Effector memory CD4-positive, alpha-beta T cell (primary cell): ENCODE measurements at regions not wholly inside any gene's neighbourhood (a gene's known extent, or its start where the extent isn't known, plus 50 kb on each side); places are given as distances from the start of the nearest gene placed in this dataset.
"Not testable (repeated sequence)": the region's sequence is repeated elsewhere in the genome, so short reads cannot be mapped to it uniquely, and the experiment has no call there.

Experiments used
- DNase-seq, 3 donors: peaks; one replicate each; pipeline ENCODE4 v3.0.0-alpha.2; 2020
- H3K27ac ChIP-seq: 2 replicates; pipeline ENCODE4 v1.7.0; 2013; ENCODE audit warnings: mild to moderate bottlenecking, low read length, moderate library complexity; ENCODE audit not compliant: insufficient read depth, poor library complexity, severe bottlenecking
- H3K27me3 ChIP-seq: replicated peaks from 2 replicates; pipeline ENCODE4 v1.7.0; 2013; ENCODE audit warnings: mild to moderate bottlenecking, low read length; ENCODE audit not compliant: insufficient read depth, control insufficient read depth, poor library complexity, severe bottlenecking
- H3K36me3 ChIP-seq: 2 replicates; pipeline ENCODE4 v1.7.0; 2013; ENCODE audit warnings: mild to moderate bottlenecking, low read length, moderate library complexity; ENCODE audit not compliant: control insufficient read depth, insufficient read depth
- H3K4me1 ChIP-seq: 2 replicates; pipeline ENCODE4 v1.7.0; 2013; ENCODE audit warnings: low read length, mild to moderate bottlenecking; ENCODE audit not compliant: control insufficient read depth, insufficient read depth, poor library complexity, severe bottlenecking
- H3K4me3 ChIP-seq: 2 replicates; pipeline ENCODE4 v1.7.0; 2013; ENCODE audit warnings: low read length, low read depth, mild to moderate bottlenecking; ENCODE audit not compliant: insufficient read depth, poor library complexity, severe bottlenecking
- H3K9me3 ChIP-seq: 2 replicates; pipeline ENCODE4 v1.7.0; 2013; ENCODE audit warnings: mild to moderate bottlenecking, low read length, moderate library complexity; ENCODE audit not compliant: control insufficient read depth

GRCh38 chrX:42176789-42177188 is 253.4 kb upstream of the CASK start:
- Histone ChIP-seq H3K36me3 (no peaks in the 10 kb centered on the region), H3K27me3 (no peaks in the 10 kb centered on the region), H3K9me3 (no peaks in the 10 kb centered on the region), H3K27ac (no peak overlapping the region), H3K4me1 (no peaks in the 10 kb centered on the region), H3K4me3 (no peak overlapping the region)
- no peak for DNase-seq

GRCh38 chrX:42175843-42176242 is 252.5 kb upstream of the CASK start:
- H3K27ac ChIP-seq, result no peak overlapping the region
- H3K4me3 ChIP-seq, result no peak overlapping the region
- no peak for DNase-seq
- no peaks in the 10 kb centered on the region for H3K27me3 ChIP-seq
- H3K4me1 ChIP-seq, result no peaks in the 10 kb centered on the region
- no peaks in the 10 kb centered on the region for H3K9me3 ChIP-seq
- H3K36me3 ChIP-seq, result no peaks in the 10 kb centered on the region

GRCh38 chrX:42157923-42158322 is 234.6 kb upstream of the CASK start:
- H3K36me3 ChIP-seq, H3K27ac ChIP-seq, H3K9me3 ChIP-seq, DNase-seq, H3K4me1 ChIP-seq, H3K4me3 ChIP-seq, H3K27me3 ChIP-seq: not testable (repeated sequence)

GRCh38 chrX:42151808-42152207 is 228.5 kb upstream of the CASK start:
- Histone ChIP-seq H3K27ac (no peak overlapping the region), H3K4me1 (no peaks in the 10 kb centered on the region), H3K4me3 (no peak overlapping the region), H3K27me3 (no peaks in the 10 kb centered on the region), H3K9me3 (no peaks in the 10 kb centered on the region), H3K36me3 (no peaks in the 10 kb centered on the region)
- DNase-seq, result no peak

- no peaks in the 10 kb centered on the region for H3K9me3 ChIP-seq
- H3K27me3 ChIP-seq, result no peaks in the 10 kb centered on the region
- H3K36me3 ChIP-seq, result no peaks in the 10 kb centered on the region
- H3K4me1 ChIP-seq, result no peaks in the 10 kb centered on the region
- H3K27ac ChIP-seq, result no peak overlapping the region
- no peak for DNase-seq
- no peak overlapping the region for H3K4me3 ChIP-seq
Observed at GRCh38 chrX:42149765-42150164, 226.4 kb upstream of the CASK start.

- no peaks in the 10 kb centered on the region for H3K4me1 ChIP-seq
- no peak overlapping the region for H3K27ac ChIP-seq
- DNase-seq, result no peak
- no peak overlapping the region for H3K4me3 ChIP-seq
- H3K27me3 ChIP-seq, result no peaks in the 10 kb centered on the region
- no peaks in the 10 kb centered on the region for H3K9me3 ChIP-seq
- H3K36me3 ChIP-seq, result no peaks in the 10 kb centered on the region
Observed at GRCh38 chrX:42149281-42149680, 225.9 kb upstream of the CASK start.

GRCh38 chrX:42143866-42144592 is 220.7 kb upstream of the CASK start:
- H3K27ac ChIP-seq, result no peak overlapping the region

GRCh38 chrX:42140320-42140719 is 217.0 kb upstream of the CASK start:
- Histone ChIP-seq H3K27ac (no peak overlapping the region), H3K9me3 (no peaks in the 10 kb centered on the region), H3K27me3 (no peaks in the 10 kb centered on the region), H3K4me1 (no peaks in the 10 kb centered on the region), H3K4me3 (no peak overlapping the region), H3K36me3 (no peaks in the 10 kb centered on the region)
- DNase-seq, result no peak

More at GRCh38 chrX:42143866-42144592, 220.7 kb upstream of the CASK start:
- no peaks in the 10 kb centered on the region for H3K27me3 ChIP-seq
- H3K4me1 ChIP-seq, result no peaks in the 10 kb centered on the region
- DNase-seq, result no peak
- no peak overlapping the region for H3K4me3 ChIP-seq
- H3K36me3 ChIP-seq, result no peaks in the 10 kb centered on the region
- H3K9me3 ChIP-seq, result no peaks in the 10 kb centered on the region

GRCh38 chrX:42135583-42136228 is 212.4 kb upstream of the CASK start:
- no peaks in the 10 kb centered on the region for H3K36me3 ChIP-seq
- DNase-seq, result no peak

GRCh38 chrX:42131856-42132255 is 208.5 kb upstream of the CASK start:
- H3K36me3 ChIP-seq, result no peaks in the 10 kb centered on the region
- no peaks in the 10 kb centered on the region for H3K9me3 ChIP-seq
- H3K27me3 ChIP-seq, result no peaks in the 10 kb centered on the region
- H3K27ac ChIP-seq, result no peak overlapping the region
- H3K4me3 ChIP-seq, result no peak overlapping the region
- no peak for DNase-seq
- H3K4me1 ChIP-seq, result peaks cover 5% of the 10 kb centered on the region

More at GRCh38 chrX:42135583-42136228, 212.4 kb upstream of the CASK start:
- H3K27me3 ChIP-seq, result no peaks in the 10 kb centered on the region
- no peaks in the 10 kb centered on the region for H3K9me3 ChIP-seq
- no peak overlapping the region for H3K4me3 ChIP-seq
- no peaks in the 10 kb centered on the region for H3K4me1 ChIP-seq
- H3K27ac ChIP-seq, result no peak overlapping the region
